ENCODE measurements at regions not wholly inside any gene's neighbourhood (a gene's known extent, or its start where the extent isn't known, plus 50 kb on each side); places are given as distances from the start of the nearest gene placed in this dataset.

GRCh38 chr11:26254378-26254777 lies 77.6 kb upstream of the ANO3 start:
- TF ChIP-seq EHF (CRISPR knock-in tag; IDR thresholded peaks at IDR 0.05): no peak
- TF ChIP-seq JUNB (IDR thresholded peaks at IDR 0.05): no peak
- no peak for TF ChIP-seq ATOH8 (CRISPR knock-in tag; IDR thresholded peaks at IDR 0.05; ENCODE audit: low read depth)
- no peak for TF ChIP-seq HOXA7 (CRISPR knock-in tag; IDR thresholded peaks at IDR 0.05)
- TF ChIP-seq RFX5 (IDR thresholded peaks at IDR 0.05): no peak
- TF ChIP-seq ZFP36 (IDR thresholded peaks at IDR 0.05; ENCODE audit: borderline replicate concordance, partially characterized antibody): no peak
- no peak overlapping the region for H3K27ac ChIP-seq
- no peak overlapping the region for H3K4me3 ChIP-seq
- DNase-seq (ENCODE audit: low read depth in 1 of 2, low spot score in 1 of 2) (no peak), ATAC-seq (no peak), FAIRE-seq (no peak)
- no peaks in the 10 kb centered on the region for H3K4me1 ChIP-seq
- H3K4me2 ChIP-seq: no peak overlapping the region
- ChIA-PET CTCF (interaction anchor here (1.0 kb wide), 1 partner anchor 27 kb away, joined by 3 read pairs; no protein-coding TSS in a partner anchor), POLR2A (no interaction called here)
- no peaks in the 10 kb centered on the region for H3K9me3 ChIP-seq
- WGBS (ENCODE audit: missing lambda C conversion rate): 20% methylated on average over 1 of the region's 1 CpG

- DNase-seq (ENCODE audit: low read depth in 1 of 2, low spot score in 1 of 2) (no peak), FAIRE-seq (no peak), ATAC-seq (no peak)
- no peak for TF ChIP-seq TFCP2L1 (CRISPR knock-in tag; IDR thresholded peaks at IDR 0.05)
- no peak for TF ChIP-seq JUNB (IDR thresholded peaks at IDR 0.05)
- TF ChIP-seq CHD2 (IDR thresholded peaks at IDR 0.05; ENCODE audit: low read length, partially characterized antibody): no peak
- no peak for TF ChIP-seq EP300 (IDR thresholded peaks at IDR 0.05)
- TF ChIP-seq REST (IDR thresholded peaks at IDR 0.05): no peak
- Histone ChIP-seq H3K4me3 (no peak overlapping the region), H3K27ac (no peak overlapping the region), H3K4me1 (no peaks in the 10 kb centered on the region), H3K4me2 (no peak overlapping the region), H3K9me3 (no peaks in the 10 kb centered on the region)
- ChIA-PET POLR2A (no interaction called here), CTCF (interaction anchor here (1.2 to 1.9 kb wide), 2 partner anchors 13 to 20 kb away, joined by 3 to 6 read pairs; no protein-coding TSS in a partner anchor)
These were observed 68.2 kb upstream of the ANO3 start for GRCh38 chr11:26263769-26264168.

GRCh38 chr11:26264266-26264665 lies 67.7 kb upstream of the ANO3 start:
- CTCF ChIA-PET: interaction anchor here (1.9 kb wide), 1 partner anchor 13 kb away, joined by 6 read pairs; no protein-coding TSS in a partner anchor
- POLR2A ChIA-PET: no interaction called here

More at GRCh38 chr11:26264266-26264665, 67.7 kb upstream of the ANO3 start:
- no peak for FAIRE-seq
- no peak overlapping the region for H3K4me2 ChIP-seq
- ATAC-seq: no peak
- no peak overlapping the region for H3K4me3 ChIP-seq
- no peaks in the 10 kb centered on the region for H3K9me3 ChIP-seq
- no peak overlapping the region for H3K27ac ChIP-seq
- no peaks in the 10 kb centered on the region for H3K4me1 ChIP-seq
- no peak for TF ChIP-seq HOXB13 (CRISPR knock-in tag; IDR thresholded peaks at IDR 0.05; ENCODE audit: low read depth)
- no peak for TF ChIP-seq GATA3 (IDR thresholded peaks at IDR 0.05; ENCODE audit: borderline replicate concordance)
- no peak for TF ChIP-seq RARB (CRISPR knock-in tag; IDR thresholded peaks at IDR 0.05)
- no peak for TF ChIP-seq TP53 (CRISPR knock-in tag; IDR thresholded peaks at IDR 0.05)
- TF ChIP-seq SREBF2 (IDR thresholded peaks at IDR 0.05): no peak
- no peak for TF ChIP-seq RFX5 (IDR thresholded peaks at IDR 0.05)
- no peak for TF ChIP-seq ELK1 (IDR thresholded peaks at IDR 0.05; ENCODE audit: low read depth, low read length)
- no peak for TF ChIP-seq USF2 (IDR thresholded peaks at IDR 0.05)
- no peak for TF ChIP-seq REST (IDR thresholded peaks at IDR 0.05)
- TF ChIP-seq RAD21 (conservative IDR thresholded peaks at IDR 0.05 in 1 of 2, IDR thresholded peaks at IDR 0.05 in 1 of 2): no peak
- no peak for TF ChIP-seq PBX3 (IDR thresholded peaks at IDR 0.05)
- no peak for DNase-seq (ENCODE audit: low read depth in 1 of 2, low spot score in 1 of 2)

All from A549 (cell line).